Stimulated activated memory B cell treated with anti-CD40 and anti-IgM and Interleukin-4, amounts not matched to agents 10 μg/mL and 1 μg/mL and 100 μg/mL, for 72 hours (primary cell): ENCODE measurements at regions not wholly inside any gene's neighbourhood (a gene's known extent, or its start where the extent isn't known, plus 50 kb on each side); places are given as distances from the start of the nearest gene placed in this dataset.
"Not testable (repeated sequence)": the region's sequence is repeated elsewhere in the genome, so short reads cannot be mapped to it uniquely, and the experiment has no call there.

Source experiments
- ATAC-seq: fragments of 150-1000 bp; cut with Tn5 transposase; 2 replicates; pipeline ENCODE4 v1.10.0; 2021
- H3K27ac Mint-ChIP-seq: one replicate; pipeline ENCODE4 v1.8.0; 2022; ENCODE audit warnings: mild to moderate bottlenecking, mixed read lengths
- H3K27me3 Mint-ChIP-seq: one replicate; pipeline ENCODE4 v1.8.0; 2022; ENCODE audit warnings: mixed read lengths
- H3K36me3 Mint-ChIP-seq: one replicate; pipeline ENCODE4 v1.8.0; 2022; ENCODE audit warnings: mixed read lengths
- H3K4me1 Mint-ChIP-seq: one replicate; pipeline ENCODE4 v1.8.0; 2022; ENCODE audit warnings: mixed read lengths
- H3K4me3 Mint-ChIP-seq: one replicate; pipeline ENCODE4 v1.8.0; 2022; ENCODE audit warnings: mild to moderate bottlenecking, moderate library complexity, mixed read lengths
- H3K9me3 Mint-ChIP-seq: one replicate; pipeline ENCODE4 v1.8.0; 2022; ENCODE audit warnings: mixed read lengths

DNA sequence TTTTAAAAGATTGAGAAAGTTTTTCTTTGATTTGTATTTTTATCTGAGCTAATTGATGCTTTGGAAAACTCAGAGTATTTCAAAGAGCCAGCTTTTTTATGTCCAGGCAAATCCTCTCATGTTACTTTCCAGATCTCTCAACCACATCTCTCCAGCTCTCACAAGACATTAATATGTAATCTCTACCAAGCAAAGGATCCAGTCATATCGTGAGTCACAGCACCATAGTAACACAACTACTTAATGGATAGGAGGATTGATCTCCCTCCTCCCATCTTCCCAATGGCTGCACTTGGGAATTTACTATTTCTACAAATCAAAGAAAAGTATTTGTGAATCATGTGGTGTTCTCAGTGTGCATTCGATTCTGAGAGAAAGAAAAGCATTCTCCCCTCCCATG is 63.3 kb downstream of the POU4F1 start:
- Mint-ChIP-seq H3K27ac (no peak overlapping the region), H3K36me3 (no peaks in the 10 kb centered on the region), H3K9me3 (no peaks in the 10 kb centered on the region), H3K4me1 (no peaks in the 10 kb centered on the region), H3K4me3 (no peak overlapping the region), H3K27me3 (peaks cover 19% of the 10 kb centered on the region)
- ATAC-seq = no peak

DNA sequence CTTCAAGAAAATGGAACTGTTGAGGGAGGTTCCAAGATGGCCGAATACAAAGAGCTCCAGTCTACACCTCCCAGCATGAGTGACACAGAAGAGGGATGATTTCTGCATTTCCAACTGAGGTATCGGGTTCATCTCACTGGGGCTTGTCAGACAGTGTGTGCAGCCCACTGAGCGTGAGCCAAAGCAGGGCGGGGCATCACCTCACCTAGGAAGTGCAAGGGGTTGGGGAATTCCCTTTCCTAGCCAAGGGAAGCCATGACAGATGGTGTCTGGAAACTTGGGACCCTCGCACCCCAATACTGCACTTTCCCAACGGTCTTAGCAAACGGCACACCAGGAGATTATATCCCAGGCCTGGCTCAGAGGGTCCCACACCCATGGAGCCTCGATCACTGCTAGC is 77.3 kb downstream of the POU4F1 start:
- not testable (repeated sequence) for H3K27ac Mint-ChIP-seq, H3K4me3 Mint-ChIP-seq, H3K4me1 Mint-ChIP-seq, H3K9me3 Mint-ChIP-seq, H3K36me3 Mint-ChIP-seq, ATAC-seq, H3K27me3 Mint-ChIP-seq

- H3K4me3 Mint-ChIP-seq = no peak overlapping the region
- H3K27ac Mint-ChIP-seq = no peak overlapping the region
- no peaks in the 10 kb centered on the region for H3K4me1 Mint-ChIP-seq
- H3K36me3 Mint-ChIP-seq = no peaks in the 10 kb centered on the region
- H3K27me3 Mint-ChIP-seq = no peaks in the 10 kb centered on the region
- no peaks in the 10 kb centered on the region for H3K9me3 Mint-ChIP-seq
- ATAC-seq = no peak
Measured at GRCh38 chr13:78524936-78525335, 78.4 kb downstream of the POU4F1 start.

DNA sequence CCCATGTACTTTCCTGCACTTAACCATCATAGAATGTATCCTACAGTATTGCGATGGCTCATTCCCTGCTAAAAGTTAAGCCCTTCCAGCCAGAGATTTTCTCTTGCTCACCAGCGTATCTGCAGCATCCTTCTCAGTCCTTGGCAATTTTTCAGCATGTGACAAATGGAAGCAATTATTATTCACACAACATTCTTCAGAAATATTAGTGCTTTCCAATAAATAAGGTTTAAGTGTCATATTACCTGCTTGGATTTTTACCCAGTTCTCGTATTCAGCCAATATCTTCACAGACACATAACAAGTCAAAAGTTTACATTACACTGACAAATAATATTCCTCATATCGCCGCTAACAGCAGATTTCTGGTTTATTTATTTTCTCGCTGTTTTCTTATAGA is 82.3 kb downstream of the POU4F1 start:
- H3K4me3 Mint-ChIP-seq = no peak overlapping the region
- H3K36me3 Mint-ChIP-seq = no peaks in the 10 kb centered on the region
- H3K27ac Mint-ChIP-seq = no peak overlapping the region
- no peaks in the 10 kb centered on the region for H3K27me3 Mint-ChIP-seq
- no peaks in the 10 kb centered on the region for H3K4me1 Mint-ChIP-seq
- no peaks in the 10 kb centered on the region for H3K9me3 Mint-ChIP-seq
- ATAC-seq = no peak

GRCh38 chr13:78520425-78520824 is 82.9 kb downstream of the POU4F1 start:
- Mint-ChIP-seq H3K4me1 (no peaks in the 10 kb centered on the region), H3K4me3 (no peak overlapping the region), H3K9me3 (no peaks in the 10 kb centered on the region), H3K27ac (no peak overlapping the region), H3K36me3 (no peaks in the 10 kb centered on the region), H3K27me3 (no peaks in the 10 kb centered on the region)
- no peak for ATAC-seq

DNA sequence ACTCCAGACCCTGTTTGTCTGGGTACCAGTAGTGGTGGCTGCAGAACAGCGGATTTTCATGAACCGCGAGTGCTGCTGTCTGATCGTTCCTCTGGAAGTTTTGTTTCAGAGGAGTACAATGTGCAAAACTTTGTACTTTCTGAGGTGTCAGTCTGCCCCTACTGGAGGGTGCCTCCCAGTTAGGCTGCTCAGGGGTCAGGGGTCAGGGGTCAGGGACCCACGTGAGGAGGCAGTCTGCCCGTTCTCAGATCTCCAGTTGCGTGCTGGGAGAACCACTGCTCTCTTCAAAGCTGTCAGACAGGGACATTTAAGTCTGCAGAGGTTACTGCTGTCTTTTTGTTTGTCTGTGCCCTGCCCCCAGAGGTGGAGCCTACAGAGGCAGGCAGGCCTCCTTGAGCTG is 84.9 kb downstream of the POU4F1 start:
- not testable (repeated sequence) for ATAC-seq, H3K27ac Mint-ChIP-seq, H3K9me3 Mint-ChIP-seq

DNA sequence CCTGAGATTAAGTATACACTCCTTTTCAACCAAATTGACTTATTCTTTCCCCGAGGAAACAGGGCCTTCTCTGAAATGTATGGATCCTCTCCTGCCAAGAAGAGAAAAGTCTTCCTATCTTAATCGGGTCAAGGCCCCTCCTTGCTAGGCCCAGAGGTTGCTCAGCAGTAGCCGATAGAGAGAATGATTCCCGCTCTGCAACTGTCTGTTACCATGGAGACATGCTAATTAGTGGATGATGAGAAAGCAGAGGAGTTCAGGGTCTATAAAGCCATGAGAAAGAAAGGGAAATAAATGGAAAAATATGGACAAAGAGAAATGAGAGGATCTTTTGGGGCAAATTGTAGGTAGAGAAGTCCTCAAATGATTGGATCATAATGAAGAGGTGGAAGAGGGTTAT is 103.5 kb downstream of the POU4F1 start:
- Mint-ChIP-seq H3K27ac (no peak overlapping the region), H3K36me3 (no peaks in the 10 kb centered on the region), H3K27me3 (no peaks in the 10 kb centered on the region), H3K9me3 (peaks cover 7% of the 10 kb centered on the region), H3K4me3 (no peak overlapping the region), H3K4me1 (no peaks in the 10 kb centered on the region)
- no peak for ATAC-seq

More for the DNA sequence above, 84.9 kb downstream of the POU4F1 start:
- H3K27me3 Mint-ChIP-seq, H3K4me1 Mint-ChIP-seq, H3K36me3 Mint-ChIP-seq, H3K4me3 Mint-ChIP-seq: not testable (repeated sequence)

DNA sequence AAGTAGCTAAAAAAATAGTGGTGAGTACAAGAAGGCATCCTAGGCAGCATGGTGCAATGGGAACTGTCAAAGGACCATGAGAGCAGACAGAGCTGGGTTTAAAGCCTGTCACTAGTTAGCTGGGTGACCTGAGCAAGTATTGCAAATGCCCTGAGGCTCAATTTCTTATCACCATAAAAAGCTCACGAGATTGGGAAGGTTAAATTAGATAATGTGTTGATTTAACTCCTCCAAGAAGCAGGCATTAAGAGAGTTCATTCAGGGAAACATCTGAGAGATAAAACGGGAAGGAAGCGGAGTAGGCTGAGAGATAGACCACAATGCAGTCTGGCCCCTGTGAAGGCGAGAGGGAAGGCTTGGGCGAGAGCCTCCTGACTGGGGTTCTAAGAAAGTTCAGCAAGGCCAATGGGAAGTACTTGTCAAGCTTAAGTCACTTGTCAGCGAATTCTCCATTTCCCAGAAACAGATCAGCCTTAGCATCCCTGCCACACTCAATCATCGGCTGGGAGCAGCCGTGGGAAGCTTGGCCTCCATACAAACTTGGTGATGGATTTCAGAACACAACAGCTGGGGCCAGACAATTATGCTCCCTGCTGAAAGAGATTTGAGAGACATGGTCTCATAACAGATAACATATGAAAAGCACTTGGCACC is 105.5 kb downstream of the POU4F1 start:
- no peak overlapping the region for H3K27ac Mint-ChIP-seq
- ATAC-seq = no peak
- no peaks in the 10 kb centered on the region for H3K4me1 Mint-ChIP-seq
- H3K9me3 Mint-ChIP-seq = peaks cover 7% of the 10 kb centered on the region
- no peaks in the 10 kb centered on the region for H3K36me3 Mint-ChIP-seq
- no peaks in the 10 kb centered on the region for H3K27me3 Mint-ChIP-seq
- no peak overlapping the region for H3K4me3 Mint-ChIP-seq

- Mint-ChIP-seq H3K4me1 (no peaks in the 10 kb centered on the region), H3K36me3 (no peaks in the 10 kb centered on the region), H3K4me3 (no peak overlapping the region), H3K27ac (no peak overlapping the region), H3K9me3 (peaks cover 7% of the 10 kb centered on the region), H3K27me3 (no peaks in the 10 kb centered on the region)
- no peak for ATAC-seq
Measured at GRCh38 chr13:78491978-78492377, 111.4 kb downstream of the POU4F1 start.

GRCh38 chr13:78490225-78490624 is 113.1 kb downstream of the POU4F1 start:
- H3K27me3 Mint-ChIP-seq, H3K4me1 Mint-ChIP-seq, H3K4me3 Mint-ChIP-seq, H3K27ac Mint-ChIP-seq, ATAC-seq, H3K36me3 Mint-ChIP-seq, H3K9me3 Mint-ChIP-seq: not testable (repeated sequence)

- Mint-ChIP-seq H3K4me3 (no peak overlapping the region), H3K27ac (no peak overlapping the region), H3K9me3 (peaks cover 9% of the 10 kb centered on the region), H3K27me3 (no peaks in the 10 kb centered on the region), H3K36me3 (no peaks in the 10 kb centered on the region), H3K4me1 (no peaks in the 10 kb centered on the region)
- no peak for ATAC-seq
Measured at GRCh38 chr13:78487707-78488106, 115.6 kb downstream of the POU4F1 start.

DNA sequence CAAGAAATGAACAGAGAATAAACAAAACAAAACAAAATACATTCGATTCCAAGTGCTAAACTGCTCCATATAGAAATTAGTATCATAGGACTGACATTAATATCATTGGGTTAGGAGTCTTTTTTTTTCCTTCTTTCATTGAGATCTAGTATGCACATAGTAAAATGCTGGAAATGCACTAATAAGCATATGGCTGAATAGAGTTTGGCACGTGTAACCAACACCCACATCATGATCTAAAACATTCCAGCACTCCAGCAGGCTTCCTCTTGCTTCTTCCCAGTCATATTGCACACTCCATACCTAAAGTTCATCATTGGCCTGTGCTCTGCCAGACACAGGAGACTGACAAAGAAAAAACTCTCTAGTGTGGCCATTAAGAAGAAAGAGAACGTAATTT is 117.5 kb downstream of the POU4F1 start:
- Mint-ChIP-seq H3K36me3 (no peaks in the 10 kb centered on the region), H3K9me3 (peaks cover 2% of the 10 kb centered on the region), H3K4me1 (no peaks in the 10 kb centered on the region), H3K4me3 (no peak overlapping the region), H3K27ac (no peak overlapping the region), H3K27me3 (no peaks in the 10 kb centered on the region)
- no peak for ATAC-seq

GRCh38 chr13:78478183-78478582 is 125.2 kb downstream of the POU4F1 start:
- Mint-ChIP-seq H3K4me1 (no peaks in the 10 kb centered on the region), H3K27ac (no peak overlapping the region), H3K36me3 (no peaks in the 10 kb centered on the region), H3K4me3 (no peak overlapping the region), H3K9me3 (no peaks in the 10 kb centered on the region), H3K27me3 (peaks cover 9% of the 10 kb centered on the region)
- no peak for ATAC-seq

GRCh38 chr13:78476910-78477309 is 126.4 kb downstream of the POU4F1 start:
- Mint-ChIP-seq H3K27ac (no peak overlapping the region), H3K36me3 (no peaks in the 10 kb centered on the region), H3K9me3 (no peaks in the 10 kb centered on the region), H3K4me3 (no peak overlapping the region), H3K4me1 (no peaks in the 10 kb centered on the region), H3K27me3 (peaks cover 9% of the 10 kb centered on the region)
- no peak for ATAC-seq

DNA sequence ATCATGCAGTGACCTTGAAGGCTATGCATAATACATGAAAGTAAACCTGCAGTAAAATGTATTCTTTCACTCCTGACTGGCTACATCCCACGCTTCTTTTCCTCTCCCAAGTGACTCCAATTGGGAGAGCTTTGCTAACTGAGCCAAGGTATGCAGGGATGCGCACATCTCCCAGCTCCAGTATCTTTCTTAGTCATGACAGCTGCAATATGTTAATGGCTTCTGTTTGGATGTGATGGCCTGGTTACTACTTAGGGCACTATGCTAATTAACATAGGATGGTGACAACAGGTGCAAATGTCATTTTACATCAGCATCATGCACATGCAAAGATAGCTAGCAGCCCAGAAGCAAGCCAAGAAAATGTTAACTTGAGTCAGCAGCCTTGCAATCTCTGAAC is 134.7 kb downstream of the POU4F1 start:
- Mint-ChIP-seq H3K4me3 (no peak overlapping the region), H3K4me1 (no peaks in the 10 kb centered on the region), H3K27ac (no peak overlapping the region), H3K27me3 (no peaks in the 10 kb centered on the region), H3K36me3 (no peaks in the 10 kb centered on the region), H3K9me3 (no peaks in the 10 kb centered on the region)
- no peak for ATAC-seq

GRCh38 chr13:78465250-78465649 is 138.1 kb downstream of the POU4F1 start:
- Mint-ChIP-seq H3K4me3 (no peak overlapping the region), H3K4me1 (no peaks in the 10 kb centered on the region), H3K9me3 (no peaks in the 10 kb centered on the region), H3K27ac (no peak overlapping the region), H3K27me3 (no peaks in the 10 kb centered on the region), H3K36me3 (no peaks in the 10 kb centered on the region)
- no peak for ATAC-seq

DNA sequence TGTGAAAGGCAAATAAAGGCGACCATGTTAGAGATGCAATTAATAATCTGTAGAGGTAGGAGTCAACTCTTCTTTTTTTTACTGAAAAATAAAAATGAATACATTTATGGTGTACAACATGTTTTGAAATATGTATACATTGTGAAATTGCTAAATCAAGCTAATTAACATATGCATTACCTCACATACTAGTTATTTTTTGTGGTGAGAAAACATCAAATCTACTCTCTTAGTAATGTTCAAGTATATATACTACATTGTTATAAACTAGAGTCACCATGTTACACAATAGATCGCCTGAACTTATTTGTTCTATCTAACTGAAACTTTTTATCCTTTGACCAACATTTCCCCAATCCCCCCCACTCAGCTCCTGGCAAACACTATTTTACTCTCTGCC is 143.2 kb downstream of the POU4F1 start:
- H3K4me1 Mint-ChIP-seq = no peaks in the 10 kb centered on the region
- H3K36me3 Mint-ChIP-seq = no peaks in the 10 kb centered on the region
- ATAC-seq = no peak
- no peaks in the 10 kb centered on the region for H3K27me3 Mint-ChIP-seq
- H3K4me3 Mint-ChIP-seq = no peak overlapping the region
- no peak overlapping the region for H3K27ac Mint-ChIP-seq
- no peaks in the 10 kb centered on the region for H3K9me3 Mint-ChIP-seq
